Lower leg skin (tissue), 3 donors: ENCODE measurements at regions not wholly inside any gene's neighbourhood (a gene's known extent, or its start where the extent isn't known, plus 50 kb on each side); places are given as distances from the start of the nearest gene placed in this dataset.

Experiments
- POLR2A ChIP-seq, 2 donors: fragments of 450-650 bp; IDR thresholded peaks; one replicate each; pipeline ENCODE4 v1.6.1; 2016 to 2017; ENCODE audit warnings: antibody characterized with exemption in 2 of 2, mild to moderate bottlenecking in 1 of 2, moderate library complexity in 1 of 2
- TF ChIP-seq, protein P1 (sequence below), 3 donors: fragments of 450-650 bp; IDR thresholded peaks; one replicate each; pipeline ENCODE4 v1.5.1; 2016; ENCODE audit warnings: antibody characterized with exemption in 3 of 3, mild to moderate bottlenecking in 3 of 3, moderate library complexity in 2 of 3

DNA sequence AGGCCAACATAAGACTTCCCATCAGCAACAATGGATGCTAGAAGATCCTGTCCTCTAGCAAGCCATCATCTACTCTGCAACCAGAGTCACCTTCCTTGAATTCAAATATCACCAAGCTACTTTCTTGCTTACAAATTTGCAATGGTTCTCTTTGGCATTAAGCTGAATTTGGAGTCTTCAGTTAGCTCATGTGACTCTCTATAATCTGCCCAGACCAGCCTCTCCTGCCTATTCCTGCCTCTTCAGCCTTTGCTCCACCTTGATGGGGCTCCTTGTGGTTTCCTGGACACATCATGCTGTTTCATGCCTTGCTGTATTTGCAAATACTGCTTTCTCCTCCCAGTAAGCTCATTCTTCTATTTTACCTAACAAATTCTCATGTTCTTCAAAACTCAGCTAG is 82.3 kb downstream of the RASSF10 start:
- TF ChIP-seq, protein P1, sequence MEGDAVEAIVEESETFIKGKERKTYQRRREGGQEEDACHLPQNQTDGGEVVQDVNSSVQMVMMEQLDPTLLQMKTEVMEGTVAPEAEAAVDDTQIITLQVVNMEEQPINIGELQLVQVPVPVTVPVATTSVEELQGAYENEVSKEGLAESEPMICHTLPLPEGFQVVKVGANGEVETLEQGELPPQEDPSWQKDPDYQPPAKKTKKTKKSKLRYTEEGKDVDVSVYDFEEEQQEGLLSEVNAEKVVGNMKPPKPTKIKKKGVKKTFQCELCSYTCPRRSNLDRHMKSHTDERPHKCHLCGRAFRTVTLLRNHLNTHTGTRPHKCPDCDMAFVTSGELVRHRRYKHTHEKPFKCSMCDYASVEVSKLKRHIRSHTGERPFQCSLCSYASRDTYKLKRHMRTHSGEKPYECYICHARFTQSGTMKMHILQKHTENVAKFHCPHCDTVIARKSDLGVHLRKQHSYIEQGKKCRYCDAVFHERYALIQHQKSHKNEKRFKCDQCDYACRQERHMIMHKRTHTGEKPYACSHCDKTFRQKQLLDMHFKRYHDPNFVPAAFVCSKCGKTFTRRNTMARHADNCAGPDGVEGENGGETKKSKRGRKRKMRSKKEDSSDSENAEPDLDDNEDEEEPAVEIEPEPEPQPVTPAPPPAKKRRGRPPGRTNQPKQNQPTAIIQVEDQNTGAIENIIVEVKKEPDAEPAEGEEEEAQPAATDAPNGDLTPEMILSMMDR (IDR thresholded peaks at IDR 0.05), result no peak
- no peak for TF ChIP-seq POLR2A (IDR thresholded peaks at IDR 0.05)
